Activated naive CD8-positive, alpha-beta T cell treated with anti-CD3 and anti-CD28 coated beads, Interleukin-2, amount 50 U/mL, for 24 hours (primary cell): ENCODE measurements at regions not wholly inside any gene's neighbourhood (a gene's known extent, or its start where the extent isn't known, plus 50 kb on each side); places are given as distances from the start of the nearest gene placed in this dataset.
"Not testable (repeated sequence)": the region's sequence is repeated elsewhere in the genome, so short reads cannot be mapped to it uniquely, and the experiment has no call there.

Experiments
- ATAC-seq: fragments of 150-1000 bp; cut with Tn5 transposase; one replicate; pipeline ENCODE4 v1.10.0; 2021
- DNase-seq: peaks from one replicate; pipeline ENCODE4 v3.0.0; 2021
- H3K27ac Mint-ChIP-seq: one replicate; pipeline ENCODE4 v1.8.0; 2021; ENCODE audit warnings: mild to moderate bottlenecking, mixed read lengths
- H3K27me3 Mint-ChIP-seq: one replicate; pipeline ENCODE4 v1.8.0; 2021; ENCODE audit warnings: mixed read lengths
- H3K36me3 Mint-ChIP-seq: one replicate; pipeline ENCODE4 v1.8.0; 2021; ENCODE audit warnings: low read depth, mixed read lengths
- H3K4me1 Mint-ChIP-seq: one replicate; pipeline ENCODE4 v1.8.0; 2021; ENCODE audit warnings: mixed read lengths
- H3K4me3 Mint-ChIP-seq: one replicate; pipeline ENCODE4 v1.8.0; 2021; ENCODE audit warnings: mild to moderate bottlenecking, moderate library complexity, mixed read lengths
- H3K9me3 Mint-ChIP-seq: one replicate; pipeline ENCODE4 v1.8.0; 2021; ENCODE audit warnings: mixed read lengths

DNA sequence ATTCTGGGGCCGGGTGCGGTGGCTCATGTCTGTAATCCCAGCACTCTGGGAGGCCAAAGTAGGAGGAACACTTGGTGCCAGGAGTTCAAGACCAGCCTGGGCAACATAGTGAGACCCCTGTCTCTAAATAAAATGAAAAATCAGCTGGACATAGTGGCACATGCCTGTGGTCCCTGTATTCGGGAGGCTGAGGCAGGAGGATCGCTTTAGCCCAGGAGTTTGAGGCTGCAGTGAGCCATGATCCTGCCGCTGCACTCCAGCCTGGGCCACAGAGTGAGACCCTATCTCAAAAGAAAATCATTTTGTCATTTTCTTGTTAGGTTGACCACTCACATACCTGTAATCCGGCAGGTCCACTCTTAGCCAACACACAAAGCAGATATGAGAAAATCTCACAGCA, 63.6 kb upstream of the IQSEC1 start:
- not testable (repeated sequence) for H3K9me3 Mint-ChIP-seq, H3K27me3 Mint-ChIP-seq, H3K36me3 Mint-ChIP-seq, H3K27ac Mint-ChIP-seq, H3K4me3 Mint-ChIP-seq, ATAC-seq, H3K4me1 Mint-ChIP-seq, DNase-seq

DNA sequence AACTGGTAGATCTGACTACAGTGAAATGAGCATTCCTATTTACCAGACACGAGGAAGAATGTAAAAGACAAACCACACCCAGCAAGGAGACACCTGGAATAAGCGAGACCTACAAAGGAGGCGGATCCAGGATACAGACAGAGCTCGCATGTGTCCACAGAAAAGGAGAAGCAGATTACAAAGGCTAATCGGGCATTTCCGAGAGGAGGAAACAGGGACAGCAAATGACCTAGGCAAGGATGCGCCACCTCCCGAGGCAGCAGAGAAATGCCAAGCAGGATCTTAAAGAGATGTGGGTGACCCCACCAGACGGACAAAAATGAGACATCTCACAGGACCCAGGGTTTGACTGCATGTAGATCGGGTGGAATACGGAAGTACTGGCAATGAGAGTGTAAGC, 63.2 kb upstream of the IQSEC1 start:
- ATAC-seq: no peak
- no peak for DNase-seq
- Mint-ChIP-seq H3K4me1 (peaks cover 3% of the 10 kb centered on the region), H3K36me3 (no peaks in the 10 kb centered on the region), H3K4me3 (no peak overlapping the region), H3K27ac (no peak overlapping the region), H3K27me3 (peaks cover 8% of the 10 kb centered on the region), H3K9me3 (no peaks in the 10 kb centered on the region)

DNA sequence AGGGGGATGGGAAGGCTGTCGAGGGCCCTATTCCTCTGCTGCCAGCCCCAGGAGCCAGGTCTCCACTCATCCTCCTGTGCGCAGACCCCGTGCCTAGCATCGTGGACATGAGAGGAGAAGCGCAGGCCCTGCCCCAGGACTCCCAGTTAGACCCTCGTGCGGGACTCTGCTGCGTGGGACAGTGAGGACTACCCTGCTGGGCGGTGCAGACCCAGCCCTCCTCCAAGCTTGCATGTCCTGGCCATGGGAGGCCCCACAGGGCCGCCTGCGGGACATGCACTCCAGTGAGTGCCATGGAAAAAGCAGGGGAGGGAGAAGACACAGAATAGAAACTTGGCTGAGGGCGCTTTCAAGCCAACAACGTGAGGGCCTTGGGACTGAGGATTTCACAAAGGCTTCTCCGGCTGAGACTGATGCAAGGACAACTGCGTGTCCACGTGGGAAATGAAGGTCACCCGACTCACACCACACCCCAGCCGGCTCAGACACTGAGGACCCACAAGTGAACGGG, 62.6 kb upstream of the IQSEC1 start:
- ATAC-seq: no peak
- H3K27ac Mint-ChIP-seq: no peak overlapping the region
- no peak for DNase-seq
- H3K4me3 Mint-ChIP-seq: no peak overlapping the region
- no peaks in the 10 kb centered on the region for H3K36me3 Mint-ChIP-seq
- no peaks in the 10 kb centered on the region for H3K9me3 Mint-ChIP-seq
- peaks cover 8% of the 10 kb centered on the region for H3K27me3 Mint-ChIP-seq
- H3K4me1 Mint-ChIP-seq: peaks cover 3% of the 10 kb centered on the region

DNA sequence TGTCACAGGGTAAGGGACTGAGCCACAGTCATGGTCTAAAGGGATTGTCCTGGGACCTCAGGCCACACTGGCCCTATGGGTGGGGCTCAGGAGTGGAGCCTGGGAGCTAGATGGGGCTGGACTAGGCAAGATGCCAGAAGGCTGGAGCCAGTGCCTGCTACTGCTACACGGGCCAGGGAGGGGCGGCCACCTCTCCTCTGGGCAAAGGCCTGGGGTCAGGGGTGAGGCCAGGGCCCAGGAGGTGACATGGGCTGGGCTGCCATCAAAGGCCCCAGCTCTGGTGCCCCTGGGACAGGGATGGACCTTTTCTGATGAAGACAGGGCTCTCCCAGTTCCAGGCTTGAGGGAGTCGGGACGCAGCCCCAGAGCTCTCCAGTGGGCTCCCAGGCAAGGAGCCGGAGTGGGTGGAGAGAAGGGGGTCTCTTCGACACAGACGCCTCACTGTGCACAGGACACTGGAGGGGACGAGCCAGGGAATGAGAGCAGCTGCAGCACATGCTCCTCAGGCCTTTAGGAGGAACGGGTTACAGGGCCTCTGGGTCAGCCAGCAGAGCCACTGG, 62.1 kb upstream of the IQSEC1 start:
- Mint-ChIP-seq H3K4me1 (peaks cover 3% of the 10 kb centered on the region), H3K27ac (no peak overlapping the region), H3K9me3 (no peaks in the 10 kb centered on the region), H3K27me3 (peaks cover 9% of the 10 kb centered on the region), H3K4me3 (no peak overlapping the region), H3K36me3 (no peaks in the 10 kb centered on the region)
- ATAC-seq (no peak), DNase-seq (no peak)

DNA sequence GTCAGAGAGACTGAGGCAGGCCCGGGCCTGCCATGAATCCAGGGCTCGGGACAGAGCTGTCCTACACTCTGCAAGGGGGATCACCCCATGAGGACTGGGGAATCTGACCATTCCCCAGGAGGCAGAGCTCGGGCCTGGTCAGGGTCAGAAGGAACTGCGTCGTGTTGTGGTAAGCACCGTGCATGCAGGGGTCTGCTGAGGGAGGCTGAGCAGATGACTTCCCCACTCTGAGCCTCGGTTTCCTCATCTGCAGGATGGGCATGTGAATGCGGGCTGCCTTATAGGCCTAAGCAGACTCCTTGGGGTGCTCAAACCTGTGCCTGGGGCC, 61.6 kb upstream of the IQSEC1 start:
- H3K27ac Mint-ChIP-seq: no peak overlapping the region
- peaks cover 3% of the 10 kb centered on the region for H3K4me1 Mint-ChIP-seq

DNA sequence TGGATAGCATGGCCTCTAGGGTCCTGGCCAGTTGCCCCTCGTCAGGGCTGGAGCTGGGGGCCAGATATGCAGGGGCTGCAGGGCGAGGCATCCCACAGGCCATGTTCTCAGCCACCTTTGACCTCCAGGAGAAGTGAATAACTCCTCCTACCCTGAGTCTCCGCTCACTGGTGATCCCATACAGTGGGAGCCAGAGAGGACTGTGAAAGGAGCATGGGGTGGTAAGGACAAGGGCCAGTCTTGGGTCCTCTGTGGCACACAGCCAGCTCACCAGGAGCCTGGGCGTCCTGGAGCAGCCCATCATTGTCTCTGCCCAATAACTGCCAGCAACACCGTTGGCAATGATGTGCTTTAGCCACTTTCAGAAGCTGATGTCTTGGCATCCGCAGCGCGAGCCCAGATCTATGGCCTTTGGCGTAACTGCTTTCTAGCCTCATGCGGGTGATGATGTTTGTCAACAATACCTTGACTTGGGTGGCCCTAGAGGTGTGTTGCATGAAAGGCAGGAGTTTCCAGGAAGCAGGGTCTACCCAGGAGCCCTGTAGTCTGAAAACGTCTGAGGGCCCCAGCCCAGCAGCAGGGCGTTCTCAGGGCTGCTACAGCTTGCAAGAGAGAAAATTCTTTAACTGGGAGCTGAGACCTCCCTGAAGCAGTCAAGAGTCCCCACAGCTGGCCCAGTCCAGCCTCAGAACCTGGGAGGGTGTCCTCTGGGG, 61.1 kb upstream of the IQSEC1 start:
- Mint-ChIP-seq H3K27ac (no peak overlapping the region), H3K9me3 (no peaks in the 10 kb centered on the region), H3K4me1 (peaks cover 3% of the 10 kb centered on the region), H3K36me3 (no peaks in the 10 kb centered on the region), H3K27me3 (peaks cover 6% of the 10 kb centered on the region), H3K4me3 (no peak overlapping the region)
- ATAC-seq: no peak
- DNase-seq: no peak

More for the DNA sequence above, 61.6 kb upstream of the IQSEC1 start:
- DNase-seq: no peak
- Mint-ChIP-seq H3K36me3 (no peaks in the 10 kb centered on the region), H3K27me3 (peaks cover 7% of the 10 kb centered on the region), H3K9me3 (no peaks in the 10 kb centered on the region), H3K4me3 (no peak overlapping the region)
- ATAC-seq: no peak

DNA sequence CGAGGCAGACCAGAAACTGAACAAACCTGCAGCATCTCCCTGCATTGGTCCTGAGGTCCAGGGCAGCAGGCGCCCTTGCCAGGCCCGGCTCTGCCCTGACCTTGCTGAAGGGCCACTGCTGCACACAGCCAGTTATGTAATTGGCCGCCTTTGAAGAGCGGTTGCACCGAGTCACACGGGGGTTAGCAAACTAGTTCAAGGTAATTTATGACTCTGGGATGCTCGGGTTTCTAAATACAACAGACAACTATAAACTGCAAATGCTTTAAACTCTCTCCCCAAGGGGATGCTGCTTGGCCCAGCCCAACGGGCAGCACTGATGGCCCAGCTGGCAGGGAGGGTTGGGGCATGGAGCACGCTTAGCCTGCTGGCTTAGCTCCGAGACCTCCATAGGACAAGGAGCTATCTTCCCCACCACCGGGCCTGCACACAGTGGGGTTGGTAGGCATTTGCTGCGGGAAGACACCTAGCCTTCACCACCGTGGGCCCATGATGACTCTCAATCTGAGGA, 60.3 kb upstream of the IQSEC1 start:
- ATAC-seq: no peak
- Mint-ChIP-seq H3K9me3 (no peaks in the 10 kb centered on the region), H3K4me1 (peaks cover 3% of the 10 kb centered on the region), H3K27ac (no peak overlapping the region), H3K4me3 (no peak overlapping the region), H3K27me3 (peaks cover 6% of the 10 kb centered on the region), H3K36me3 (no peaks in the 10 kb centered on the region)
- no peak for DNase-seq

DNA sequence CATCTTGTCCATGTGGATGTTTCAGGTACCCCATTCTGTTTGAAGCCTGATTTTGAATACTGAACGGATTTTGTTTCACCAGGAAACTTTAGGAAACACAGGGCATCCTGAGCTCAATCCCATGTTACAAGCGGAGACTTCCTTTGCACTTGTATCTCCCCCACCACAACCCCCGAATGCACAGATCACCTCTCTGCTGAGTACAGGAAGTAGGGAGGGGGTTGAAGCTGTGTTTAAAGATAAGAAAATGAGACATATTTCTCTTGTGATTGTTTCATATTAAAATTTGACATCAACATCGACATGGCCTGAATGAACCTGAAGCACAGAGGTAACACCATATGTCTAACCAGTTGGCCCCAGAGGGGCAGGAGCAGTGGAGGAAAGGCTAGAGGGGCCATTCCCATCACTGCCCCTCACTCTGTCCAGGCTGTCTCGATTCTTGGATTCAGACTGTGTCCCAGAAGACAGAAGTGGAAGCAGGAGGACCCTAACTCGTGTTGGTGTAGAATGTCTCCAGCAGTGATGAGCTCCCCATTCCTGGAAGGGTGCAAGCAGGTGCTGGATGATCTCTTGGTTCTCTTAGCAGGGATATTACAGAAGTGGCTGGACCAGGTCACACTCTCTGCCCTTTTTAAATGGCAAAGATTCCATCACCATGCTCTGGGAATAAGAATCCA, 59.6 kb upstream of the IQSEC1 start:
- no peak overlapping the region for H3K27ac Mint-ChIP-seq
- DNase-seq: no peak
- peaks cover 3% of the 10 kb centered on the region for H3K4me1 Mint-ChIP-seq
- no peaks in the 10 kb centered on the region for H3K9me3 Mint-ChIP-seq
- H3K4me3 Mint-ChIP-seq: no peak overlapping the region
- no peak for ATAC-seq
- no peaks in the 10 kb centered on the region for H3K36me3 Mint-ChIP-seq
- H3K27me3 Mint-ChIP-seq: peaks cover 6% of the 10 kb centered on the region

DNA sequence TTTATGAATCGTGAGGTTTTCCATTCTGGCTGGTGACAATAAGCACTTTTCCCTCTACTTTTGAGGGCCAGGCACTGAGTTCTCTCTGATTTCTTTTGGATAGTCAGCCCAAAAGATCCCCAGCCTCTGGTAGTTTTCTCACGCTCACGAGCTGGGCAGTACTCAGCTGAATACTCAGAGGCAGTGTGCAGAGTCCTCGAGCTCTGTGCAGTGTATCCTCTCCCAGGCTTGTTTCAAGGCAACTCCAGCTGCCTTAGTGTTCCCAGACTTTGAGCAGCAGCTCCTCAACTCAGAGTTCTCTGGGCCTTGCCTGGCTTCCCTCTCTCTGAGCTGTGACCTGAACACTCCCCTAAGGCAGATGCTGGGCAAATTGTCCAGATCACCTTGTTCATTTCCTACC, 59.1 kb upstream of the IQSEC1 start:
- Mint-ChIP-seq H3K36me3 (no peaks in the 10 kb centered on the region), H3K4me3 (no peak overlapping the region), H3K4me1 (peaks cover 3% of the 10 kb centered on the region), H3K9me3 (no peaks in the 10 kb centered on the region), H3K27ac (no peak overlapping the region), H3K27me3 (peaks cover 6% of the 10 kb centered on the region)
- DNase-seq (no peak), ATAC-seq (no peak)

DNA sequence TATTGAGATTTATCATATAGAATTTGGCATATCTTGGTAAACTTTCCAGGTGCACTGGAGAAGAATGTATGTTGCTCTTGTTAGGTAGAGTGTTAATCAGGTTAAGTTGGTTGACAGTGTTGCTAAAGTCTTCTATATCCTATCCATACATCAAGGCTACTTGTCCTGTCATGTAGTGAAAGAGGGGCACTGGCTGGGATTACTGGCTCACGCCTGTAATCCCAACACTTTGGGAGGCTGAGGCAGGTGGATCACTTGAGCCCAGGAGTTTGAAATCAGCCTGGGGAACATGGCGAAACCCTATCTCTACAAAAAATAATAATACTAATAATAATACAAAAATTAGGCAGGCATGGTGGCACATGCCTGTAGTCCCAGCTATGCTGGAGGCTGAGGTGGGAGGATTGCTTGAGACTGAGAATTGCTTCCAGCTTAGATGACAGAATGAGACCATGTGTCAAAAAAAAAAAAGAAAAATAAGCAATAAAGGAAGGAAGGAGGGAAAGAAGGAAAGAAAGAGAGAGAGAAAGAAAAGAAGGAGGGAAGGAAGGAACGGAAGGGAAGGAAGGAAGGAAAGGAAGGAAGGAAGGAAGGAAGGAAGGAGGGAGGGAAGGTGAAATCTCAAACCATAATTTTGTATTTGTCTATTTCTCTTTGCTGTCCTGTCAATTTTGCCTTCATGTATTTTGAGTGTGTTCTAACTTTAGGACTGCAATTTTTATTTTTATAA, 57.4 kb upstream of the IQSEC1 start:
- no peak for ATAC-seq
- Mint-ChIP-seq H3K9me3 (no peaks in the 10 kb centered on the region), H3K36me3 (no peaks in the 10 kb centered on the region), H3K4me1 (peaks cover 3% of the 10 kb centered on the region), H3K27ac (no peak overlapping the region), H3K27me3 (peaks cover 2% of the 10 kb centered on the region), H3K4me3 (no peak overlapping the region)
- no peak for DNase-seq

DNA sequence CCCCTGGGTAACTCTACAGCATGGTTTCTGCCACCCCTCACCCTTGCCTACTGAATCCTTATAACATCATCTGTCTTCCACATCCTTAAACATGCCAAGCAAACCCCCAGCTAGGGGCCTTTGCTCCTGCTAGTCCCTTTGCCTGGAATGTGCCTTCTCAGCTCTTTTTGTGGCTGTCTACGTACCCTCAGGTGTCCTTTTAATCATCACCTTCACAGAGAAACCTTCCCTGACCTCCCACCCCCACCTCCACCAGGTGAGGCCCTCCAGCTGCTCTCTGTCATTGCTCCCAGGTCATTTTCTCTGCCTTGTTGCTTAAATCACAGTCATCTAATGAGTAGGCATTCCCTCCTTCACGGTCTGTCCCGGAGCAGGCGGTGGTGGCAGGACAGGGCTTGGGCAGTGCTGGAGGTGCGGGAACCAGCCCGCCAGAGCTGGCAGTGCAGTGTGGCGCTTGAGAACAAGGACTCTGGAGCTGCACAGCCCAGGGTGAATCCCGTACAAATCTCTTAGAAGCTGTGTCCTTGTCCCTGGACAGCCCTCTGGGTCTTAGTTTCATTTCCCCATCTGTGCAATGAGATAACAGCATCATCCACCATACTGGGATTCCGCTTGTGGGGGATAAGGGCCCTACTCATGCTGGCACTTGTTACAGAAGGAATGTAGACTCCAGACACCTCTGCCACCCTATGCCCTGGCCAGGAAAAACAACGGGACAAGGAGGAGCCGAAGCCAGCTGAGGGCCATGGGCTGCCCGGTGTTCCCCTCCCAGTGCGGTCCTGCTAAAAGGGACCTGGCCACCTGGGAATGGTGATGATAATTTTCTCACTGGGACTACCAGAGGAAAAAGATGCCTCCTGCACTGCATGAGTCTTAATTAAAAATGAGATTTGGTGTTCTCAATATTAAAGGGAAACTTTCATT, 52.1 kb upstream of the IQSEC1 start:
- no peaks in the 10 kb centered on the region for H3K27me3 Mint-ChIP-seq
- no peak overlapping the region for H3K27ac Mint-ChIP-seq
- no peaks in the 10 kb centered on the region for H3K36me3 Mint-ChIP-seq
- no peak for ATAC-seq
- no peaks in the 10 kb centered on the region for H3K9me3 Mint-ChIP-seq
- no peak for DNase-seq
- no peak overlapping the region for H3K4me3 Mint-ChIP-seq
- H3K4me1 Mint-ChIP-seq: no peaks in the 10 kb centered on the region

DNA sequence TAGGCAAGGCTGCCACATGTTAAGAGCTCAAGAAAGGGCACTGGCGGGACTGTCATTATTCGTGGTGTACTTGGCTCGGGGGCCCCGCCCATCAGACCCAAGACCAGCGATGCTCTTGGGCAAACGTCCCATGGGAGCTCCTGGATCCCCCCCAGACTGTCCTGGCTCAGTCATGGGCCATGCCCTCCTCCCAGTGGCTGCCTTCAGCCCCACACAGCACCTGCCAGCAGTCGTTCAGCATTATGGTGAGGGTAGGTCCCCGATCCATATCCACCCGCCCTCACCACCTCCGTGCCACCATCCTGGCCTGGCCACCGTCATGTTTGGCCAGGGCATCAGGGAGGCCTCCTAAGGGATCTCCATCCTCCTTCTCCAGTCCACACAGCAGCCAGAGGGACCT, 51.4 kb upstream of the IQSEC1 start:
- ATAC-seq (no peak), DNase-seq (no peak)
- Mint-ChIP-seq H3K27me3 (no peaks in the 10 kb centered on the region), H3K36me3 (no peaks in the 10 kb centered on the region), H3K4me3 (no peak overlapping the region), H3K9me3 (no peaks in the 10 kb centered on the region), H3K4me1 (no peaks in the 10 kb centered on the region), H3K27ac (no peak overlapping the region)

DNA sequence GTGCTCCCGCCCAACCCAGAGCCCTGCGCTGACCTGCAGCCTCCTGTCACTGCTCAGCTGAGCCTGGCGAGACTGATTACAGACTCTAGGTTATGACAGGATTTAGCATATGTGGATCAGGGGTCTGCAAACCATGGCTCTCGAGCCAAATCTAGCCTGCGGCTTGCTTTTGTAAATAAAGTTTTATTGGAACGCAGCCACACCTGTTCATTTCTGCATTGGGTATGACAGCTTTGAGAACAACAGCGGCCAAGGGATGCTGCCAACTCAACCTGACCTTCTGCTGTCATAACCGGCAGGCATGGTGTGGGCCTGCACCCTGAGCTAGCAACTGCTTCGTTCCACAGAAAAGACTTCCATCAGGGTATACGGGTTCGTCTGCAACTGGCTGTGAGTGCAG, 50.5 kb upstream of the IQSEC1 start:
- DNase-seq (no peak), ATAC-seq (no peak)
- Mint-ChIP-seq H3K4me3 (no peak overlapping the region), H3K27me3 (no peaks in the 10 kb centered on the region), H3K9me3 (no peaks in the 10 kb centered on the region), H3K4me1 (no peaks in the 10 kb centered on the region), H3K27ac (no peak overlapping the region), H3K36me3 (no peaks in the 10 kb centered on the region)
